HG03064 (cell line): ENCODE measurements at regions not wholly inside any gene's neighbourhood (a gene's known extent, or its start where the extent isn't known, plus 50 kb on each side); places are given as distances from the start of the nearest gene placed in this dataset.
"Not testable (repeated sequence)": the region's sequence is repeated elsewhere in the genome, so short reads cannot be mapped to it uniquely, and the experiment has no call there.

Source experiments
- ATAC-seq: cut with Tn5 transposase; IDR thresholded peaks from one replicate; pipeline ENCODE4 v1.9.1; 2021; ENCODE audit warnings: low read depth; ENCODE audit not compliant: unreplicated experiment

GRCh38 chr13:78098249-78098648, 179.6 kb upstream of the EDNRB start:
- no peak for ATAC-seq

GRCh38 chr13:78096221-78096620, 177.6 kb upstream of the EDNRB start:
- no peak for ATAC-seq

- no peak for ATAC-seq
These were observed 169.5 kb upstream of the EDNRB start for GRCh38 chr13:78087966-78088678.

GRCh38 chr13:78085434-78086225, 167.0 kb upstream of the EDNRB start:
- ATAC-seq = no peak

- ATAC-seq = no peak
These were observed 165.8 kb upstream of the EDNRB start for GRCh38 chr13:78084401-78084800.

- no peak for ATAC-seq
These were observed 159.5 kb upstream of the EDNRB start for GRCh38 chr13:78078168-78078567.

GRCh38 chr13:78067290-78067689, 148.7 kb upstream of the EDNRB start:
- no peak for ATAC-seq

- ATAC-seq = no peak
These were observed 146.5 kb upstream of the EDNRB start for GRCh38 chr13:78065141-78065540.

- no peak for ATAC-seq
These were observed 143.2 kb upstream of the EDNRB start for GRCh38 chr13:78061806-78062205.

- no peak for ATAC-seq
These were observed 142.3 kb upstream of the EDNRB start for GRCh38 chr13:78060966-78061365.

- not testable (repeated sequence) for ATAC-seq
These were observed 138.2 kb upstream of the EDNRB start for GRCh38 chr13:78056865-78057264.

- no peak for ATAC-seq
These were observed 135.5 kb upstream of the EDNRB start for GRCh38 chr13:78054157-78054556.

GRCh38 chr13:78047151-78047550, 128.5 kb upstream of the EDNRB start:
- ATAC-seq = no peak

- peak; percentile 84 for ATAC-seq
These were observed 127.7 kb upstream of the EDNRB start for GRCh38 chr13:78046331-78046730.

- ATAC-seq = peak; percentile 29
These were observed 127.3 kb upstream of the EDNRB start for GRCh38 chr13:78045916-78046315.

GRCh38 chr13:78041366-78041765, 122.7 kb upstream of the EDNRB start:
- ATAC-seq = not testable (repeated sequence)

GRCh38 chr13:78040205-78040830, 121.7 kb upstream of the EDNRB start:
- ATAC-seq = no peak

GRCh38 chr13:78036841-78037240, 118.2 kb upstream of the EDNRB start:
- ATAC-seq = no peak

GRCh38 chr13:78035500-78035899, 116.9 kb upstream of the EDNRB start:
- ATAC-seq = no peak

GRCh38 chr13:78033509-78033908, 114.9 kb upstream of the EDNRB start:
- ATAC-seq = no peak

GRCh38 chr13:78032132-78032531, 113.5 kb upstream of the EDNRB start:
- no peak for ATAC-seq
